Mesendoderm (in vitro differentiated cells): ENCODE measurements at regions not wholly inside any gene's neighbourhood (a gene's known extent, or its start where the extent isn't known, plus 50 kb on each side); places are given as distances from the start of the nearest gene placed in this dataset.

Source experiments
- DNase-seq: peaks from one replicate; pipeline ENCODE4 v3.0.0; 2013
- H2AK5ac ChIP-seq: 2 replicates; pipeline ENCODE4 v1.6.1; 2013; ENCODE audit warnings: low read length, inconsistent platforms
- H2BK120ac ChIP-seq: 2 replicates; pipeline ENCODE4 v1.6.1; 2013; ENCODE audit warnings: low read depth, mild to moderate bottlenecking, low read length, moderate library complexity, mixed read lengths
- H2BK15ac ChIP-seq: replicated peaks from 2 replicates; pipeline ENCODE4 v1.6.1; 2013; ENCODE audit warnings: low read depth, mild to moderate bottlenecking, moderate library complexity
- H2BK5ac ChIP-seq: 2 replicates; pipeline ENCODE4 v1.6.1; 2013; ENCODE audit warnings: low read length, inconsistent platforms
- H3K18ac ChIP-seq: 2 replicates; pipeline ENCODE4 v1.6.1; 2013; ENCODE audit warnings: mild to moderate bottlenecking, low read length, mixed read lengths
- H3K23ac ChIP-seq: one replicate; pipeline ENCODE4 v1.6.1; 2013; ENCODE audit warnings: low read length
- H3K27ac ChIP-seq: 2 replicates; pipeline ENCODE4 v1.5.1; 2013; ENCODE audit warnings: low read depth, mild to moderate bottlenecking, inconsistent platforms, low read length, moderate library complexity
- H3K27me3 ChIP-seq: 2 replicates; pipeline ENCODE4 v1.6.1; 2013; ENCODE audit warnings: low read length, control low read depth, mild to moderate bottlenecking, inconsistent platforms; ENCODE audit not compliant: insufficient read depth, poor library complexity
- H3K36me3 ChIP-seq: 2 replicates; pipeline ENCODE4 v1.6.1; 2013; ENCODE audit warnings: low read length, inconsistent platforms; ENCODE audit not compliant: control insufficient read depth, insufficient read depth
- H3K4ac ChIP-seq: one replicate; pipeline ENCODE4 v1.6.1; 2013; ENCODE audit warnings: low read depth, mild to moderate bottlenecking, low read length, moderate library complexity
- H3K4me1 ChIP-seq: 2 replicates; pipeline ENCODE4 v1.6.1; 2013; ENCODE audit warnings: low read depth, low read length, inconsistent platforms; ENCODE audit not compliant: control insufficient read depth
- H3K4me2 ChIP-seq: 2 replicates; pipeline ENCODE4 v1.6.1; 2013; ENCODE audit warnings: low read length
- H3K4me3 ChIP-seq: 2 replicates; pipeline ENCODE4 v1.5.1; 2013; ENCODE audit warnings: mild to moderate bottlenecking, low read length
- H3K56ac ChIP-seq: one replicate; pipeline ENCODE4 v1.6.1; 2013; ENCODE audit warnings: low read length
- H3K79me1 ChIP-seq: 2 replicates; pipeline ENCODE4 v1.6.1; 2013; ENCODE audit warnings: low read length, inconsistent platforms
- H3K79me2 ChIP-seq: 2 replicates; pipeline ENCODE4 v1.6.1; 2013; ENCODE audit warnings: mild to moderate bottlenecking, low read length; ENCODE audit not compliant: control insufficient read depth, insufficient read depth
- H3K9ac ChIP-seq: 2 replicates; pipeline ENCODE4 v1.6.1; 2013; ENCODE audit warnings: low read length, inconsistent platforms
- H4K5ac ChIP-seq: one replicate; pipeline ENCODE4 v1.6.1; 2013; ENCODE audit warnings: low read length
- H4K8ac ChIP-seq: one replicate; pipeline ENCODE4 v1.6.1; 2013; ENCODE audit warnings: low read depth, mild to moderate bottlenecking, control low read depth, low read length, moderate library complexity
- WGBS: extraction: QIAGEN DNeasy Blood & Tissue Kit; methylation state at CpG from one replicate; pipeline ENCODE4 v1.1.7; 2013; ENCODE audit warnings: low lambda C conversion rate, missing lambda C conversion rate; ENCODE audit not compliant: insufficient coverage; ENCODE audit errors: extremely low coverage; 5-methylcytosine and 5-hydroxymethylcytosine counted together

GRCh38 chr14:34223373-34224148 lies 238.5 kb downstream of the SPTSSA start:
- Histone ChIP-seq H3K36me3 (no peaks in the 10 kb centered on the region), H3K4me2 (no peak overlapping the region), H2BK15ac (no peak overlapping the region), H2BK5ac (no peak overlapping the region), H3K4me1 (peaks cover 2% of the 10 kb centered on the region), H3K18ac (no peak overlapping the region), H2BK120ac (no peak overlapping the region), H2AK5ac (no peak overlapping the region), H3K79me2 (no peaks in the 10 kb centered on the region), H3K4ac (no peak overlapping the region), H4K5ac (no peak overlapping the region), H3K4me3 (no peak overlapping the region), H3K27me3 (no peaks in the 10 kb centered on the region), H4K8ac (no peak overlapping the region), H3K56ac (no peak overlapping the region), H3K79me1 (no peaks in the 10 kb centered on the region), H3K9ac (no peak overlapping the region), H3K23ac (no peak overlapping the region), H3K27ac (no peak overlapping the region)
- DNase-seq = peak; percentile 77
- no CpG with 5 or more reads among the region's 3 CpGs for WGBS

GRCh38 chr14:34222867-34223266 lies 239.2 kb downstream of the SPTSSA start:
- no peak overlapping the region for H3K27ac ChIP-seq
- peaks cover 2% of the 10 kb centered on the region for H3K4me1 ChIP-seq
- H3K4me2 ChIP-seq = no peak overlapping the region
- no peaks in the 10 kb centered on the region for H3K79me1 ChIP-seq
- H2BK15ac ChIP-seq = no peak overlapping the region
- H3K18ac ChIP-seq = no peak overlapping the region
- no peaks in the 10 kb centered on the region for H3K27me3 ChIP-seq
- DNase-seq = no peak
- no peak overlapping the region for H3K56ac ChIP-seq
- H3K4me3 ChIP-seq = no peak overlapping the region
- no peaks in the 10 kb centered on the region for H3K36me3 ChIP-seq
- no peak overlapping the region for H4K5ac ChIP-seq
- WGBS = no CpG with 5 or more reads among the region's 6 CpGs
- no peak overlapping the region for H2BK120ac ChIP-seq
- H2AK5ac ChIP-seq = no peak overlapping the region
- no peak overlapping the region for H4K8ac ChIP-seq
- no peak overlapping the region for H3K9ac ChIP-seq
- H3K79me2 ChIP-seq = no peaks in the 10 kb centered on the region
- H2BK5ac ChIP-seq = no peak overlapping the region
- H3K23ac ChIP-seq = no peak overlapping the region
- no peak overlapping the region for H3K4ac ChIP-seq

- Histone ChIP-seq H3K4me1 (peaks cover 2% of the 10 kb centered on the region), H2BK120ac (no peak overlapping the region)
- DNase-seq = no peak
These were observed 239.9 kb downstream of the SPTSSA start for GRCh38 chr14:34222122-34222521.

GRCh38 chr14:34220921-34221320 lies 241.1 kb downstream of the SPTSSA start:
- Histone ChIP-seq H3K56ac (no peak overlapping the region), H3K9ac (no peak overlapping the region), H2BK15ac (no peak overlapping the region), H3K4ac (no peak overlapping the region), H2AK5ac (no peak overlapping the region), H3K4me1 (peaks cover 2% of the 10 kb centered on the region), H3K79me2 (no peaks in the 10 kb centered on the region), H4K8ac (no peak overlapping the region), H3K23ac (no peak overlapping the region), H3K4me3 (no peak overlapping the region), H2BK5ac (no peak overlapping the region), H3K27ac (no peak overlapping the region), H3K18ac (no peak overlapping the region), H3K36me3 (no peaks in the 10 kb centered on the region), H4K5ac (no peak overlapping the region), H3K79me1 (no peaks in the 10 kb centered on the region), H2BK120ac (no peak overlapping the region), H3K4me2 (no peak overlapping the region), H3K27me3 (no peaks in the 10 kb centered on the region)
- no CpG with 5 or more reads among the region's 7 CpGs for WGBS
- DNase-seq = no peak

More at GRCh38 chr14:34222122-34222521, 239.9 kb downstream of the SPTSSA start:
- no peak overlapping the region for H4K8ac ChIP-seq
- no peaks in the 10 kb centered on the region for H3K79me1 ChIP-seq
- no peak overlapping the region for H2AK5ac ChIP-seq
- H4K5ac ChIP-seq = no peak overlapping the region
- no peak overlapping the region for H3K4ac ChIP-seq
- no peak overlapping the region for H3K23ac ChIP-seq
- H3K4me2 ChIP-seq = no peak overlapping the region
- H3K9ac ChIP-seq = no peak overlapping the region
- no peak overlapping the region for H3K4me3 ChIP-seq
- H3K27me3 ChIP-seq = no peaks in the 10 kb centered on the region
- H3K79me2 ChIP-seq = no peaks in the 10 kb centered on the region
- H3K27ac ChIP-seq = no peak overlapping the region
- no peak overlapping the region for H3K18ac ChIP-seq
- no peak overlapping the region for H2BK5ac ChIP-seq
- H3K56ac ChIP-seq = no peak overlapping the region
- H2BK15ac ChIP-seq = no peak overlapping the region
- H3K36me3 ChIP-seq = no peaks in the 10 kb centered on the region
- no CpG with 5 or more reads among the region's 3 CpGs for WGBS

GRCh38 chr14:34220378-34220706 lies 241.7 kb downstream of the SPTSSA start:
- Histone ChIP-seq H3K9ac (no peak overlapping the region), H3K27me3 (no peaks in the 10 kb centered on the region), H3K79me2 (no peaks in the 10 kb centered on the region), H3K4me1 (peaks cover 2% of the 10 kb centered on the region), H3K23ac (no peak overlapping the region), H2AK5ac (no peak overlapping the region), H2BK15ac (no peak overlapping the region), H3K27ac (no peak overlapping the region), H3K4ac (no peak overlapping the region), H4K5ac (no peak overlapping the region), H4K8ac (no peak overlapping the region), H2BK5ac (no peak overlapping the region), H3K4me3 (no peak overlapping the region), H2BK120ac (no peak overlapping the region), H3K4me2 (no peak overlapping the region), H3K36me3 (no peaks in the 10 kb centered on the region), H3K79me1 (no peaks in the 10 kb centered on the region), H3K18ac (no peak overlapping the region), H3K56ac (no peak overlapping the region)
- no CpG with 5 or more reads among the region's 2 CpGs for WGBS
- DNase-seq = no peak
